Pancreas (tissue), 10 donors: ENCODE measurements at regions not wholly inside any gene's neighbourhood (a gene's known extent, or its start where the extent isn't known, plus 50 kb on each side); places are given as distances from the start of the nearest gene placed in this dataset.

Source experiments
- ATAC-seq, 4 donors: fragments of 200-7000 bp; cut with Tn5 transposase; one replicate each; pipeline versions ENCODE4 v1.8.0 to v1.9.1; 2020; ENCODE audit warnings: mild to moderate bottlenecking in 4 of 4, moderate library complexity in 4 of 4
- DNase-seq, 6 donors: peaks; one replicate each; pipeline ENCODE4 v3.0.0-alpha.2; 2020
- FAIRE-seq: peaks from 2 replicates; lab custom pipeline; 2012; peaks lifted over from hg19 to GRCh38; lab: Jason Lieb, UNC
- H3K27ac ChIP-seq, 4 donors: fragments of 200-600 bp; sonication (generic); 1 replicate in 3 of 4; 2 replicates in 1 of 4; pipeline versions ENCODE4 v1.5.0 to v1.8.0; 2020
- H3K27me3 ChIP-seq, 4 donors: fragments of 200-600 bp; one replicate each; pipeline ENCODE4 v1.8.0; 2021
- H3K36me3 ChIP-seq, 3 donors: fragments of 200-600 bp; sonication (generic) in 1 of 3; one replicate each; pipeline versions ENCODE4 v1.5.0 to v1.8.0; 2020 to 2021
- H3K4me1 ChIP-seq, 3 donors: fragments of 200-600 bp; one replicate each; pipeline ENCODE4 v1.8.0; 2021
- H3K4me3 ChIP-seq, 4 donors: fragments of 200-600 bp; sonication (generic) in 2 of 4; one replicate each; pipeline versions ENCODE4 v1.5.0 to v1.8.0; 2020 to 2021
- H3K9me3 ChIP-seq, 4 donors: fragments of 200-600 bp; one replicate each; pipeline ENCODE4 v1.8.0; 2021
- WGBS, 2 donors: extraction: QIAGEN DNeasy Blood & Tissue Kit; methylation state at CpG; one replicate each; pipeline ENCODE4 v1.1.7; 2013; 5-methylcytosine and 5-hydroxymethylcytosine counted together
- intact Hi-C, 3 donors: fragments of 100-400 bp; cut with DNase I; formaldehyde crosslinking; loops; one replicate each; pipeline versions ENCODE4 v1.11.1 to v1.14.2; 2022
- TF ChIP-seq, protein P1 (sequence below), 4 donors: fragments of 200-600 bp; sonication (generic) in 3 of 4; IDR thresholded peaks; one replicate each; pipeline versions ENCODE4 v1.5.0 to v1.8.0; 2021; ENCODE audit warnings: antibody characterized with exemption in 4 of 4
- donor health status: healthy with polysubstance abuse.
- donor health status: DM: no; HTN: no; CAD: no; lungs with moderate emphysema.
- donor health status: DM: no; HTN: no; CAD: no.
- donor health status: control.
- donor health status: control.
- donor health status: Bipolar disorder and iron deficiency.
- donor health status: DM: yes; HTN: yes; CAD: no.
- donor health status: DM: no; HTN: no; CAD: no.
- donor health status: DM: no; HTN: no; CAD: no.
- donor health status: DM: yes; HTN: yes; CAD: no.

DNA sequence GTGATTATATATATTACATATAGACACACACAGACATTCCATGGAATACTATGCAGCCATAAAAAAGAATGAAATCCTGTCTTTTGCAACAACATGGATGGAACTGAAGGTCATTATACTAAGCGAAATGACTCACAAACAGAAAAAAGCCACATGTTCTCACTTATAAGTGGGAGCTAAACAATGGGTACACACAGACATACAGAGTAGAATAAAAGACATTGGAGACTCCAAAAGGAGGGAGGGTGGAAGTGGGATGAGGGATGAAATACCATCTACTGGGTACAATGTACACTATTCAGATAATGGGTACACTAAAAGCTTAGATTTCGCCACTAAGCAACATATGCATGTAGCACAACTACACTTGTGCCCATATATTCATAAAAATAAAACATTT lies 170.0 kb upstream of the RGMB start:
- Histone ChIP-seq H3K27ac (no peak overlapping the region), H3K9me3 (peaks cover 0 to 3% (median 0%) of the 10 kb centered on the region in 4 donors), H3K27me3 (no peaks in the 10 kb centered on the region), H3K4me1 (no peaks in the 10 kb centered on the region), H3K36me3 (no peaks in the 10 kb centered on the region), H3K4me3 (no peak overlapping the region)
- FAIRE-seq (no peak), DNase-seq (no peak), ATAC-seq (no peak)
- TF ChIP-seq, protein P1, sequence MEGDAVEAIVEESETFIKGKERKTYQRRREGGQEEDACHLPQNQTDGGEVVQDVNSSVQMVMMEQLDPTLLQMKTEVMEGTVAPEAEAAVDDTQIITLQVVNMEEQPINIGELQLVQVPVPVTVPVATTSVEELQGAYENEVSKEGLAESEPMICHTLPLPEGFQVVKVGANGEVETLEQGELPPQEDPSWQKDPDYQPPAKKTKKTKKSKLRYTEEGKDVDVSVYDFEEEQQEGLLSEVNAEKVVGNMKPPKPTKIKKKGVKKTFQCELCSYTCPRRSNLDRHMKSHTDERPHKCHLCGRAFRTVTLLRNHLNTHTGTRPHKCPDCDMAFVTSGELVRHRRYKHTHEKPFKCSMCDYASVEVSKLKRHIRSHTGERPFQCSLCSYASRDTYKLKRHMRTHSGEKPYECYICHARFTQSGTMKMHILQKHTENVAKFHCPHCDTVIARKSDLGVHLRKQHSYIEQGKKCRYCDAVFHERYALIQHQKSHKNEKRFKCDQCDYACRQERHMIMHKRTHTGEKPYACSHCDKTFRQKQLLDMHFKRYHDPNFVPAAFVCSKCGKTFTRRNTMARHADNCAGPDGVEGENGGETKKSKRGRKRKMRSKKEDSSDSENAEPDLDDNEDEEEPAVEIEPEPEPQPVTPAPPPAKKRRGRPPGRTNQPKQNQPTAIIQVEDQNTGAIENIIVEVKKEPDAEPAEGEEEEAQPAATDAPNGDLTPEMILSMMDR (IDR thresholded peaks at IDR 0.05), result no peak
- intact Hi-C loops, result no loop called here
- 76 to 95% methylated on average over 2 of the region's 2 CpGs for WGBS, 2 donors

DNA sequence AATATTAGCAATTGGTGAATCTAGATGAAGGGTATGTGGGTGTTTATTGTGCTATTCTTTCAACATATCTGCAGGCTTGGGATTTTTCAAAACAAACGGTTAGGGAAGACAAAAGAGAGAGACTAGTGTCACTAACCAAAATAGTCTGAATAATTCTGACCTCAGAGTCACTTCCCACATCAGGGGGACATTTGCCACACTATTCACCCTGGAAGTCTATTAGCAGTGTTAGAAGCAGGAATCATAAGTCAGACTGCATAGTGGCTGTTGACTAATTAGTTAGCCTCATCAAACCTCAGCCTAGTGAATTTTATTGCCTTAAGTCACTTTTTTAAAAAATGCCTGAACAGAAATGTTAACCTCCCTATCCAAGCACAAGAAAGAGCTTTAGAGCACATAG lies 169.2 kb upstream of the RGMB start:
- TF ChIP-seq, protein P1 (IDR thresholded peaks at IDR 0.05), result no peak
- H3K27ac ChIP-seq, result no peak overlapping the region
- no peaks in the 10 kb centered on the region for H3K36me3 ChIP-seq
- H3K27me3 ChIP-seq, result no peaks in the 10 kb centered on the region
- H3K4me1 ChIP-seq, result no peaks in the 10 kb centered on the region
- 46 to 58% methylated on average over 1 of the region's 1 CpG for WGBS, 2 donors
- no peak for FAIRE-seq
- intact Hi-C loops, result no loop called here
- no peak for ATAC-seq
- H3K4me3 ChIP-seq, result no peak overlapping the region
- DNase-seq, result no peak
- H3K9me3 ChIP-seq, result peaks cover 0 to 3% (median 0%) of the 10 kb centered on the region in 4 donors

DNA sequence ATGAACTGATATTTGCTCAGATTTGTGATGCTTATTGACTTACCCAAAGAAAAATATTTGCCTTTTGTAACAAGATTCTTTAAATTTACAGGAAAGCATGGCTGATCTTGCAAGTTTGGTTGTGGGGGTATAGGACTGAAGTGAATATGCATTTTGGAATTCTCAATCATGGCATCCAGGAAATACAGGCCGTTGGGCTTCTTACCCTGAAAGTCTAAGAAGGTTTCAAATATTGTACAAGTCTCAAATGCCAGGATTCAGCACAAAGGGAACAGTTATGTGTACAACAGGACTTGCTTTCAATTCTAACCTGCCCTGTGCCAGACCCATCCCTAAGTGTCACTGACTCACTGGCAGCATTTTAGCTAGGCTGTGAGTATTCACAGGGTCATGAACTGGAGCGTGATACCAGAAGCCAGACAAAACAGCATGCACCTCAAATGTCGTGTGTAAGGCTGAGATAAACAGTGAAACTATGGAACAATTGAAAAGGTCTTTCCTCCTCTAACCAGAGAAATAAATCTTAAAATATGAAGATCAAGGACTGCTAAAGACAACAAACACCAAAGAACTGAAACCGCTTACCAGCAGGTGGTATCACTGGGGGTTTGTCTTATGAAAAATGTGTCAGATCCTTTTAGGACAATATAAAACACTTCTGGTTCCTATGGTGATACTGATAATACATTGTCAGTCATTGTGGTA lies 168.6 kb upstream of the RGMB start:
- 68 to 72% methylated on average over 4 of the region's 4 CpGs for WGBS, 2 donors

DNA sequence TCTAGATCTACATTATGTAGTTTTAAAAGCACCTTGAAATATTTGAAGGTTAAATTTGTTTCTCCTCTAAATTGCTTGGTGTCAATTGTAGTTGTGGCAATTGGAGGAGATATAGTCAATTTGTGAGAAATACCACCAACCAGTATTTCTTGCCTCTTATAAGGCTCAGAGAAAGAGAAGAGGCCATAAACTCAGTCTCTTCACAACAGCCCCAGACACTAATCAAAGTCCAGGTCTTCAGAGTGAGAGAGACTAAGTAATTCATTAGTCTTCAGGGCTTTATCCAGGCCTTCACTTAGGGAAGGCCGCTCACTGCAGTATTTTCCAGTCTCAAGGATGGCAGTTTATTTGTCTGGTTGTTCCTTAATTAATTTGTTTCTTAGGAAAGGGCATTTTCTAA lies 168.0 kb upstream of the RGMB start:
- intact Hi-C loops, result no loop called here
- Histone ChIP-seq H3K4me1 (no peaks in the 10 kb centered on the region), H3K27ac (no peak overlapping the region), H3K9me3 (peaks cover 0 to 3% (median 0%) of the 10 kb centered on the region in 4 donors), H3K4me3 (no peak overlapping the region), H3K36me3 (no peaks in the 10 kb centered on the region), H3K27me3 (no peaks in the 10 kb centered on the region)
- no peak for FAIRE-seq
- DNase-seq, result no peak
- no peak for ATAC-seq
- TF ChIP-seq, protein P1 (IDR thresholded peaks at IDR 0.05), result no peak
- WGBS, 2 donors, result 96 to 100% methylated on average over 1 of the region's 1 CpG

More for the DNA sequence above, 168.6 kb upstream of the RGMB start:
- FAIRE-seq, result no peak
- H3K9me3 ChIP-seq, result peaks cover 0 to 3% (median 0%) of the 10 kb centered on the region in 4 donors
- no peak overlapping the region for H3K4me3 ChIP-seq
- TF ChIP-seq, protein P1 (IDR thresholded peaks at IDR 0.05), result no peak
- no peaks in the 10 kb centered on the region for H3K27me3 ChIP-seq
- DNase-seq, result no peak
- H3K4me1 ChIP-seq, result no peaks in the 10 kb centered on the region
- no peak overlapping the region for H3K27ac ChIP-seq
- ATAC-seq, result no peak
- intact Hi-C loops, result no loop called here
- H3K36me3 ChIP-seq, result no peaks in the 10 kb centered on the region

DNA sequence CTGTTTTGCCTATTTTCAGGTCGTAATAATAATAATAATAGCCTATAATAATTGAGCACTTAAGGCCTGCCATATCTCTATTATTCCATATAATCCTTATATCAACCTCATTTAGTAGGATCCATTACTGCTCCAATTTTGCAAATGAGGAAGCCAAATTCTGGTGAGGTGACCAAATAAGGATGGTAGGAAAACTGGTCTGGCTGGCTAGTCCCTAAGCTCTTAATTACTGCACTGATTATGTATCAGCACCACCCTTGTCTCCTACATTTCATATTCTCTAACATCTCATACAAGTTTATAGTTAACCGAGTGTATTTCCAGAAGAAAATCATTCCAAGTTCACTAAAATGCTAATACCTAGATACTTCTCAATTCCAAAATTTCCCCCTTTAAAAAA lies 166.5 kb upstream of the RGMB start:
- no peak overlapping the region for H3K27ac ChIP-seq
- no peak for ATAC-seq
- intact Hi-C loops, result no loop called here
- H3K36me3 ChIP-seq, result no peaks in the 10 kb centered on the region
- TF ChIP-seq, protein P1 (IDR thresholded peaks at IDR 0.05), result no peak
- no peaks in the 10 kb centered on the region for H3K27me3 ChIP-seq
- DNase-seq, result no peak
- FAIRE-seq, result no peak
- H3K4me1 ChIP-seq, result no peaks in the 10 kb centered on the region
- peaks cover 0 to 3% (median 0%) of the 10 kb centered on the region in 4 donors for H3K9me3 ChIP-seq
- H3K4me3 ChIP-seq, result no peak overlapping the region
- WGBS, 2 donors, result 65 to 80% methylated on average over 2 of the region's 2 CpGs
